Small intestine (tissue), 7 donors: ENCODE measurements at regions not wholly inside any gene's neighbourhood (a gene's known extent, or its start where the extent isn't known, plus 50 kb on each side); places are given as distances from the start of the nearest gene placed in this dataset.

Experiments used
- DNase-seq, 2 donors: peaks; one replicate each; pipeline versions ENCODE4 v3.0.0 to v3.0.0-alpha.2; 2013
- FAIRE-seq: peaks from 2 replicates; lab custom pipeline; 2012; peaks lifted over from hg19 to GRCh38; lab: Jason Lieb, UNC
- H3K27ac ChIP-seq, 3 donors: one replicate each; pipeline ENCODE4 v1.5.1; 2013; ENCODE audit warnings: low read length in 2 of 3, mild to moderate bottlenecking in 2 of 3, control low read depth in 1 of 3, inconsistent platforms in 1 of 3, low read depth in 1 of 3, moderate library complexity in 1 of 3
- H3K27me3 ChIP-seq, 3 donors: one replicate each; pipeline ENCODE4 v1.6.1; 2013; ENCODE audit warnings: low read length in 3 of 3, inconsistent platforms in 1 of 3; ENCODE audit not compliant: control insufficient read depth in 3 of 3, insufficient read depth in 3 of 3
- H3K36me3 ChIP-seq, 3 donors: one replicate each; pipeline ENCODE4 v1.6.1; 2013; ENCODE audit warnings: low read length in 3 of 3, inconsistent platforms in 1 of 3, low read depth in 1 of 3, mild to moderate bottlenecking in 1 of 3, moderate library complexity in 1 of 3; ENCODE audit not compliant: control insufficient read depth in 3 of 3, insufficient read depth in 2 of 3
- H3K4me1 ChIP-seq, 3 donors: one replicate each; pipeline ENCODE4 v1.6.1; 2013; ENCODE audit warnings: low read length in 2 of 3, inconsistent platforms in 1 of 3, low read depth in 1 of 3, mild to moderate bottlenecking in 1 of 3, moderate library complexity in 1 of 3; ENCODE audit not compliant: control insufficient read depth in 3 of 3, insufficient read depth in 2 of 3
- H3K4me3 ChIP-seq, 3 donors: one replicate each; pipeline ENCODE4 v1.5.1; 2013; ENCODE audit warnings: low read length in 3 of 3, control low read depth in 1 of 3, inconsistent platforms in 1 of 3, low read depth in 1 of 3, mild to moderate bottlenecking in 1 of 3, moderate library complexity in 1 of 3
- H3K9me3 ChIP-seq, 2 donors: one replicate each; pipeline ENCODE4 v1.6.1; 2013; ENCODE audit warnings: low read depth in 1 of 2, low read length in 1 of 2; ENCODE audit not compliant: control insufficient read depth in 2 of 2, insufficient read depth in 1 of 2
- donor health status: healthy with polysubstance abuse.
- donor health status: control.
- donor health status: control.
- donor health status: Bipolar disorder and iron deficiency.
- donor health status: healthy.

- DNase-seq (no peak), FAIRE-seq (no peak)
- no peaks in the 10 kb centered on the region for H3K9me3 ChIP-seq
- H3K27ac ChIP-seq = no peak overlapping the region
- H3K27me3 ChIP-seq = no peaks in the 10 kb centered on the region
- H3K36me3 ChIP-seq = no peaks in the 10 kb centered on the region
- no peak overlapping the region for H3K4me3 ChIP-seq
- H3K4me1 ChIP-seq = no peaks in the 10 kb centered on the region
Observed at GRCh38 chr1:97976801-97977200, 56.0 kb upstream of the DPYD start.
